Immature natural killer cell (primary cell): ENCODE measurements at regions not wholly inside any gene's neighbourhood (a gene's known extent, or its start where the extent isn't known, plus 50 kb on each side); places are given as distances from the start of the nearest gene placed in this dataset.
"Not testable (repeated sequence)": the region's sequence is repeated elsewhere in the genome, so short reads cannot be mapped to it uniquely, and the experiment has no call there.

Experiments
- DNase-seq, 3 donors: peaks; one replicate each; pipeline ENCODE4 v3.0.0; 2022; ENCODE audit warnings: mixed read lengths in 1 of 3
- H3K27ac Mint-ChIP-seq, 6 donors: one replicate each; pipeline ENCODE4 v1.8.0; 2020; ENCODE audit warnings: mixed read lengths in 6 of 6, mild to moderate bottlenecking in 5 of 6, inconsistent platforms in 4 of 6, moderate library complexity in 3 of 6
- H3K27me3 Mint-ChIP-seq, 3 donors: one replicate each; pipeline ENCODE4 v1.8.0; 2020 to 2021; ENCODE audit warnings: low read depth in 3 of 3, mild to moderate bottlenecking in 3 of 3, mixed read lengths in 3 of 3, moderate library complexity in 3 of 3, inconsistent platforms in 1 of 3
- H3K36me3 Mint-ChIP-seq, 3 donors: one replicate each; pipeline ENCODE4 v1.8.0; 2020; ENCODE audit warnings: mixed read lengths in 3 of 3, inconsistent platforms in 2 of 3, mild to moderate bottlenecking in 2 of 3
- H3K4me1 Mint-ChIP-seq, 2 donors: one replicate each; pipeline ENCODE4 v1.8.0; 2020; ENCODE audit warnings: inconsistent platforms in 2 of 2, mild to moderate bottlenecking in 2 of 2, mixed read lengths in 2 of 2, moderate library complexity in 1 of 2
- H3K4me3 Mint-ChIP-seq, 5 donors: one replicate each; pipeline ENCODE4 v1.8.0; 2020; ENCODE audit warnings: mild to moderate bottlenecking in 5 of 5, mixed read lengths in 5 of 5, inconsistent platforms in 3 of 5, moderate library complexity in 3 of 5
- H3K9me3 Mint-ChIP-seq, 6 donors: one replicate each; pipeline ENCODE4 v1.8.0; 2020; ENCODE audit warnings: mild to moderate bottlenecking in 6 of 6, mixed read lengths in 6 of 6, inconsistent platforms in 4 of 6, moderate library complexity in 3 of 6

DNA sequence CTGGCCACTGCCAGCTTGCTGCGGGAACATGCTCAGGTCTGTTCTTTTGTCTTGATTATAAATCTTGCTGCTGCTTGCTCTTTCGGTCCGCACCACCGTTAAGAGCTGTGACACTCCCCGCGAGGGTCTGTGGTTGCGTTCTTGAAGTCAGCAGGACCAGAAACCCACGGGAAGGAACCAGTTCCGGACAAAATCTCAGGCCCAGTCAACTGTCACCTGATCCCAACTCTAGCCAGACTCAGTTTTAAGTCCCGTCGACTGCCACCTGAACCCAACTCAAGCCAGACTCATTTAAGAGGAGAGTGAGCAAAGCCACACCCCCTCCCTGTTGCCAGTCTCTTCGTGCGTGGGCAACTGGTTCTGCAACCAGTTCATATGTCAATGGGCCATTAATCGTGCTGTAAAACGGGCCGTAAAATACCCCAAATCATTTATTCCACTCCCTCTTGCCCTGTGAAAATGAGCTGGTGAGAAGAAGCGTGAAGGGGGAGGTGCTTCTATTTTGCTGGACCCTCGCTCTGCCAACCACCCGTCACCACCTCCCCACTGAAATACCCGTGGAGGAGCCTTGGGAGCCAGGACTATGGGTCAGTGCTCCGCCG is 224.3 kb downstream of the NDUFA10 start:
- H3K4me1 Mint-ChIP-seq: no peaks in the 10 kb centered on the region
- no peaks in the 10 kb centered on the region for H3K36me3 Mint-ChIP-seq
- H3K27ac Mint-ChIP-seq: no peak overlapping the region
- DNase-seq: no peak
- H3K4me3 Mint-ChIP-seq: no peak overlapping the region
- peaks cover 4 to 10% (median 9%) of the 10 kb centered on the region in 3 donors for H3K27me3 Mint-ChIP-seq
- no peaks in the 10 kb centered on the region for H3K9me3 Mint-ChIP-seq

DNA sequence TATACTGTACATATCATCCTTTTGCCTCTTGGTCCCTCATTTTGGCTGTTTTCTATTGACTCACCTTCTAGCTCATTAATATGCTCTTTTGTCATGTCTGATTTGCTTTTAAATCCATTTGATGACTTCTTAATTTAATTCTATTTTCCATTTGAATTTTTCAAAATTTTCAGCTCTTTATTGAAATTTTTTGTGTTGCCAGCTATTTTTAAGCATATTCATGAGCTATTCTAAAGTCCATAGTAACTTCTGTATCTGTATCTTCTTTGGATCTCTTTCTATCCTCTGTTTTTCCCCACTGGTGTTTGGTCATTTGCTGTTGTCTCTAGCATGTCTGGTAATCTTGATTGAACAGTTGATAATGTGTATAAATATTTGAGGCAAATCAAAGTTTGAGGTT is 227.8 kb downstream of the NDUFA10 start:
- no peak overlapping the region for H3K27ac Mint-ChIP-seq
- H3K4me3 Mint-ChIP-seq: no peak overlapping the region
- no peaks in the 10 kb centered on the region for H3K9me3 Mint-ChIP-seq
- no peak for DNase-seq
- H3K36me3 Mint-ChIP-seq: no peaks in the 10 kb centered on the region
- H3K4me1 Mint-ChIP-seq: no peaks in the 10 kb centered on the region
- H3K27me3 Mint-ChIP-seq: peaks cover 3 to 7% (median 6%) of the 10 kb centered on the region in 3 donors

DNA sequence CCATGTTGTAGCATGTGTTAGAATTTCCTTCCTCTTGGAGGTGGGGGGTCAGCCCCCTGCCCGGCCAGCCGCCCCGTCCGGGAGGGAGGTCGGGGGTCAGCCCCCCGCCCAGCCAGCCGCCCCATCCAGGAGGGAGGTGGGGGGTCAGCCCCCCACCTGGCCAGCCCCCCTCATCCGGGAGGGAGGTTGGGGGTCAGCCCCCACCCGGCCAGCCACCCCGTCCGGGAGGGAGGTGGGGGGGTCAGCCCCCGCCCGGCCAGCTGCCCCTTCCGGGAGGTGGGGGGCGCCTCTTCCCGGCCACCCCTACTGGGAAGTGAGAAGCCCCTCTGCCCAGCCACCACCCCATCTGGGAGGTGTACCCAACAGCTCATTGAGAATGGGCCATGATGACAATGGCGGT is 229.4 kb downstream of the NDUFA10 start:
- H3K9me3 Mint-ChIP-seq, H3K36me3 Mint-ChIP-seq, H3K27ac Mint-ChIP-seq, H3K27me3 Mint-ChIP-seq, DNase-seq, H3K4me1 Mint-ChIP-seq, H3K4me3 Mint-ChIP-seq: not testable (repeated sequence)

DNA sequence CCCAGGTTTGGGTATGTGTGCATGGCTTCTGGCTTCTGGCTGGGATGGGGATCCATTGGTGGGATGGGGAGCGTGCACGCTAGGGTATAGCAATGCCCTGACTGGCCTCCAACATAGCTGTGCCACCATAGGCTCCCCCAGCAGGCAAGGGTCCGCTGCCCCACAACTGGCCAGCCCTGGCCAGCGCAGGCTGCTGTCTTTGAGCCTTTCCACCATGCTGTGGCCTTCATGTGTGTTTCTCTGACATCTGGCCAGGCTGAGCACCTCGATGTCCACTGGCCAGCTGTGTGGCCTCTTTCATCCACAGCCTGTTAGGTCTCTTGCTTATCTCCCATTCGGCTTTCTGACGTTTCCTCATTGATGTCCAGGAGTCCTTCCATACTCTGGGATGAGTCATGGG is 231.3 kb downstream of the NDUFA10 start:
- Mint-ChIP-seq H3K4me3 (no peak overlapping the region), H3K36me3 (no peaks in the 10 kb centered on the region), H3K9me3 (no peaks in the 10 kb centered on the region), H3K4me1 (no peaks in the 10 kb centered on the region), H3K27me3 (peaks cover 0 to 3% (median 2%) of the 10 kb centered on the region in 3 donors), H3K27ac (no peak overlapping the region)
- DNase-seq: no peak

DNA sequence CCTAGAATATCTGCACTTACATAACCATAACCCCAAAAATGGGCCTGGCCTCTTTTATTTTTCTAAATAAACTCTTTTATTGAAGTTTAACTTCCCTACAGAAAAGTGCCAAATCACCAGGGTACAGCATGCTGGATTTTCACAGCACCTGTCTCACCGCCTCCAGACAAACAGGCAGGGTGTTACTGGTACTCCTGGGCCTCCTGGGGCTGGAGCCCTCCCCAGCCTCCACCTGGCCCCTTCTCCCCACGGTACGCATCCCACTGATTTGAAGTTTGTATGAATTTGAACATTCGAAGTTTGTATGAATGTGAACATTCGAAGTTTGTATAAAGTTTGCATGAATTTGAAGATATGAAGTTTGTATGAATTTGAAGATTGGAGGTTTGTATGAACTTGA is 232.1 kb downstream of the NDUFA10 start:
- no peak overlapping the region for H3K4me3 Mint-ChIP-seq
- no peaks in the 10 kb centered on the region for H3K36me3 Mint-ChIP-seq
- no peak for DNase-seq
- H3K27ac Mint-ChIP-seq: no peak overlapping the region
- no peaks in the 10 kb centered on the region for H3K9me3 Mint-ChIP-seq
- no peaks in the 10 kb centered on the region for H3K4me1 Mint-ChIP-seq
- H3K27me3 Mint-ChIP-seq: peaks cover 0 to 2% (median 0%) of the 10 kb centered on the region in 3 donors

DNA sequence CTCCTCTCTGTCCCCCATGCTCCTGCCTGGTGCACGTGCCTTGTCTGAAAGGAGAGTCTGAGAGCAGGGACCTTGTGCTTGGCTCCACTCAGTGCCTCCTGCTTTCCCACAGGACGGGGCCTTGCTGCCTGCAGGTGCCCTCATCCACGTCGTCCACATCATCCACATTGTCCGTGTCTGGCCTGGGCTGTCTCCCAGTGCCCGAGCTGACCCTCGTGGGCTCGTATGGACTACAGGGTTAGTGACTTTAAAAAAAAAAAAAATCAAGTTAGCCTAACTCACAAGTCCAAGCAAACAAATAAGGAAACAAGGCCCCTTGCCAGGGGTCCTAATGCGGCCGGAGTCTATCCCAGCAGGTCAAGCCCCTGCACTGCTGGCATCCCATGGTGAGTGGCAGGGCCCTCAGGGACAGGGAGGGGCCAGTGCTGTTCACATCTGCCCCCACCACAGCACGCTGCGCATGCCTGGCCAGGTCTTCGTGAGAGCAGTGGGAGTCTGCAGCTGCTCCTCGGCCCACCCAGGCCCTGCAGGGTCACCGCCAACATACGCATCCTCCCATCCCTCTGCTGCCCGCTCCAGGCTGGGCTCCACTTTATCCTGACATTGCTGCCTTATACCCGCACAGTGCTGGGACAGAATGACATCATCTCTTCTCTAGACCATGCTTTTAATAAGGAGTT is 232.6 kb downstream of the NDUFA10 start:
- H3K27me3 Mint-ChIP-seq: peaks cover 0 to 2% (median 0%) of the 10 kb centered on the region in 3 donors
- H3K4me3 Mint-ChIP-seq: no peak overlapping the region
- no peaks in the 10 kb centered on the region for H3K36me3 Mint-ChIP-seq
- DNase-seq: no peak
- no peaks in the 10 kb centered on the region for H3K4me1 Mint-ChIP-seq
- no peak overlapping the region for H3K27ac Mint-ChIP-seq
- H3K9me3 Mint-ChIP-seq: no peaks in the 10 kb centered on the region

DNA sequence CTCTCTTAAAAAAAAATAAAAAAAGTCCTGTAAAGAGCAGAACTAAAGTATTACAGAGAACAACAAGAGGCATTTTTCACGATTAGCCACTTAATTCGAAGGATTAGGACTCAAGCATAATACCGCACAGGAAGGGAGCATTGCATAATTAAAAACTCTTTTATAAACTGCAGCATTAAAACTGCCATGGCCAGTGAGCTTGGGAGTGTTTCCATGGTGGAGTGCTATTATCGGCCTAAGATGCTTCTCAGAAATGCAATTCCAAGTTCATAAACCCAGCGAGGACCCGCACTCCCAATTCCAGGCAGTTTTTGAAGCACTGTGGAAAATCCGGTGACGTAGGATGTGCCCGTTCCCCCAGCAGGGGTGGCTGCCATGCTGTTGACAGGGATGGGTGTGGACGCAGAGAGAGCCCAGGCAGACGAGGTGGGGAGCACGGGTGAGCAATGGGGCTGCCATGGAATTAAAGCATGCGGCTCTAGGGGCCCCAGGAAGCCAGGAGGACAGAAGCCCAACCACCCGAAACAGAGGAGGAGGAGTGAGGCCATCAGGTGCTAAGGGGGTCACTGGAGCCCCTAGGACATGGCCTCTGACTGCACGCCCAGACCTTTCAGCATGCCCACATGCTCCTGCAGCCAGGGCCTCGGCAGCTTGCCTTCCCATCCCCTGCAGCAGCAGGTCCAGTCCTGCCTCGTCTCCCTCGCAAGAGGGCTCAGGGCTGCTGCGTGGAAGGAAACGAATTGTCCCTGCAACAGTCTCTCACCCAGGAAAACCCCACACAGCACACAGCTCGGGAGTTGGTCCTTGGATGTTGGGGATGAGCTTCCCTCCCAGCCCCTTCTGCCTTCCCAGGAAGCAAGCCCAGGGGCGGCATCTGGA is 233.4 kb downstream of the NDUFA10 start:
- no peak for DNase-seq
- Mint-ChIP-seq H3K4me1 (no peaks in the 10 kb centered on the region), H3K27ac (no peak overlapping the region), H3K27me3 (no peaks in the 10 kb centered on the region), H3K9me3 (no peaks in the 10 kb centered on the region), H3K36me3 (no peaks in the 10 kb centered on the region), H3K4me3 (no peak overlapping the region)

DNA sequence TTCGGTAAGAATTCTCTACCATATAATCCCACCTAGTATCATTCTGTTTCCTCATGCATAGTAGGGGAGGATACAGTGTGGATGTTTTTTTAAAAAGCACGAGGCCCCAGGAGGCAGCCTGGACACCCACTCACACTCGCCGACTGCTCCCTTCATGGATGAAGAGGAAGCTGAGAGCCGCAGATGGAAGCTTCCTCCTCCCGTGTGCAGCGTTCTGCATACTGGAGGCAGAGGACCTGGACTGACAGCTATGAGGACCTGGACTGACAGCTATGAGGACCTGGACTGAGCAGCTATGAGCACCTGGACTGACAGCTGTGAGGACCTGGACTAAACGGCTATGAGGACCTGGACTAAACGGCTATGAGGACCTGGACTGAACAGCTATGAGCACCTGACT is 234.4 kb downstream of the NDUFA10 start:
- no peak overlapping the region for H3K4me3 Mint-ChIP-seq
- H3K9me3 Mint-ChIP-seq: peaks cover 0 to 2% (median 0%) of the 10 kb centered on the region in 6 donors
- H3K27me3 Mint-ChIP-seq: no peaks in the 10 kb centered on the region
- H3K27ac Mint-ChIP-seq: no peak overlapping the region
- H3K36me3 Mint-ChIP-seq: no peaks in the 10 kb centered on the region
- H3K4me1 Mint-ChIP-seq: no peaks in the 10 kb centered on the region
- no peak for DNase-seq

DNA sequence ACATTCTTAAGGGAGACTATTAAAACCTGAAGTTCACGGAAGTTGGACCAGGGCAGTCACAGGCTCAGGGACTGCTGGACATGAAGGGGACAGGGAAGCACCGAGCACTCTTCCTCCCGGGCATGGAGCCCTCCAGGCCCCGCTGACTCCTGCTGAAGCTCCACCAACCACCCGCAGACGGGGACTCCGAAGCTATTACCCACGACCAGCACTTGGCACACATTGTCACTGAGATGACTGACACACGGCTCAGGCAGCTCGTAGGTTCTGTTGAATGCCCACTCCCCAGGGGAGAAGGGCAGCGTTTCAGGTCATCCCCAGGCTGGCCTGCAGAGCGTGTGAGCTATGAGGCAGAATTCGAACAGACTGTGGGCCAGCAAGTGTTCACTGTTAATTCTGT is 234.8 kb downstream of the NDUFA10 start:
- Mint-ChIP-seq H3K36me3 (no peaks in the 10 kb centered on the region), H3K27me3 (no peaks in the 10 kb centered on the region), H3K27ac (no peak overlapping the region), H3K4me1 (no peaks in the 10 kb centered on the region), H3K4me3 (no peak overlapping the region), H3K9me3 (peaks cover 0 to 2% (median 0%) of the 10 kb centered on the region in 6 donors)
- no peak for DNase-seq

DNA sequence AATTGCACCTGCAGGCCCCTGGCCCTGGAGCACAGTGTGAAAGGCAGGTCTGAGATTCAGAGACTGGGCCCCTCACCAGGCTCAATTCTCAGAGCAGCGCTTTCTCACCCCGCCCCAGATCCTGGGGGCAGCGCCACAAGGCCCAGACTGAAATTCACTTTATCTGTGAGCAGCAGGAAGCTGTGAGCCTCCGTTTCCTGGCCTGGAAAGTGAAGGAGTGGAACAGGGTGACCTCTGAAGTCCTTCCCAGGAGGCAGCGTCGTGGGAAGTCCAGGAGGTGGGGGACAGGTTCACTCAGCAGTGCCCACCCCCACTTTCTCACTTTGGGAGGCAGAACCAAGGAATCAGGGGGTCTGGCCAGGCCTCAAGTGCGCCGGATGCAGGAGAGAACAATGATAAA is 235.4 kb downstream of the NDUFA10 start:
- no peak overlapping the region for H3K4me3 Mint-ChIP-seq
- H3K27me3 Mint-ChIP-seq: peaks cover 0 to 2% (median 0%) of the 10 kb centered on the region in 3 donors
- H3K27ac Mint-ChIP-seq: no peak overlapping the region
- H3K9me3 Mint-ChIP-seq: peaks cover 0 to 3% (median 0%) of the 10 kb centered on the region in 6 donors
- no peaks in the 10 kb centered on the region for H3K36me3 Mint-ChIP-seq
- no peak for DNase-seq
- H3K4me1 Mint-ChIP-seq: no peaks in the 10 kb centered on the region

DNA sequence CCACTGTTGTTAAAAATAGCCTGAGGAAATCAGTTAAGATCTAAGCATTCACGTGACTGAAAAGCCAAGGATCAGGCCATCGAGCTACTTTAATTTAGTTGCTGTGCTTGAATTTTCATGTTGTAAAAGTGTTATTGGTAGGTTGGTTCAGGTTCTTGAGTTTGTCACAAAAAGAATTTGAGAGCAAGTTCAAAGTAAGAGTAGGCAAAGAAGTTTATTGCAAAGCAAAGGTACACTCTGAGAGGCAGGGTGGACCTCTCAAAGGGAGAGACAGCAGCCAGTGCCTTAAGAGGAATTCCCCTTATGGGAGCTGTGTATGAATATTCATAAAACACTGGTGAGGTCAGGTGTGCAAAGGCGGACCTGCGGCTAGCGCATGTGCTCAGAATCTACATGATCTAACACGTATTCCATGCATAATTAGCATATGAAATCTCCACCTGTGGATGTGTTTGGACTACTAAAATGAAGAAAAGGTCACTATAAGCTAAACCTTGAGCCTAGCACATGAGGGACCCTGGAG is 236.5 kb downstream of the NDUFA10 start:
- Mint-ChIP-seq H3K9me3 (peaks cover 0 to 3% (median 0%) of the 10 kb centered on the region in 6 donors), H3K36me3 (no peaks in the 10 kb centered on the region), H3K27ac (no peak overlapping the region), H3K4me1 (no peaks in the 10 kb centered on the region), H3K4me3 (no peak overlapping the region), H3K27me3 (peaks cover 0 to 5% (median 4%) of the 10 kb centered on the region in 3 donors)
- DNase-seq: no peak

DNA sequence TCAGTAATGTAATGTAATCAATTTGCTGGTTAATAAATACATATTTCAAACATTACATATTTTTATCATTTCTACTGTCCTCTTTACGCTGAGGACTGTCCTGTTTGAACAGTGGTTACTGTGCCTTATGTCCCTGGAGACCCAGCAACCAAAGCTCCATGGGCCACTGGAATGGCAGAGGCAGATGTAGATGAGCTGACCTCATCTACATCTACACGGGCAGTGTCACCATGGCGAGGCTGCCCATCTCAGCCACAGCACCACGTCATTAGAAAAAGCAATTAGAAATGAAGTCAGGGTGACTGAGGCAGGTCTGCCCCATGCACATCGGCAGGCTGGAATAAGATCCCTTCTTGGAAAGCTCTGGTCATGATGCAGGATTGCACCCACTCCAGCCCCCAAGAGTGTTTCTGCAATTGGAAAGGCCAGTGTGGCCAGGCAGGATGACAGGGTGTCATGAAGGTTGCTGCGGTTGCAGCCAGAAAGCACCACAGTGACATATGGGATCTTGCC is 237.5 kb downstream of the NDUFA10 start:
- no peak for DNase-seq
- H3K4me3 Mint-ChIP-seq: no peak overlapping the region
- peaks cover 0 to 12% (median 4%) of the 10 kb centered on the region in 3 donors for H3K27me3 Mint-ChIP-seq
- H3K4me1 Mint-ChIP-seq: no peaks in the 10 kb centered on the region
- no peaks in the 10 kb centered on the region for H3K36me3 Mint-ChIP-seq
- peaks cover 0 to 3% (median 0%) of the 10 kb centered on the region in 6 donors for H3K9me3 Mint-ChIP-seq
- no peak overlapping the region for H3K27ac Mint-ChIP-seq

DNA sequence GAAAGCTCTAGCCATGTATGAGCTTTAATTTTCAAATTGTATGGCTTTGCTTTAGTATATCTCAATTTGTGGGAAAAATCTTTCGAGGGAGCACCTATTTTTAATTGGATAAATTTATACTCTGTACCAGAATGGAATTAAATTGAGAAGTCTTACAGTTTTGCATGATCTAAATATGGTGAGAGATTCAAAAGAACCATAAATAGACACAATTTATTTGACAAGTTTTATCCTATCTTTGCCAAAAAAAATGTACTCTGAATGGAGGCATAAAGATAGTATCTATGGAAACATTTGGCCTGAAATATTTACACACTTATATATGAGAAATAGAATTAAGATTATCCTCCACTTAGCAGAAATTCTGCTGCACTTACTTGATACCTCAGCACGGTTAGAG is 238.4 kb downstream of the NDUFA10 start:
- H3K27ac Mint-ChIP-seq: no peak overlapping the region
- H3K4me3 Mint-ChIP-seq: no peak overlapping the region
- peaks cover 0 to 12% (median 5%) of the 10 kb centered on the region in 3 donors for H3K27me3 Mint-ChIP-seq
- peaks cover 0 to 3% (median 0%) of the 10 kb centered on the region in 6 donors for H3K9me3 Mint-ChIP-seq
- DNase-seq: no peak
- no peaks in the 10 kb centered on the region for H3K36me3 Mint-ChIP-seq
- no peaks in the 10 kb centered on the region for H3K4me1 Mint-ChIP-seq

DNA sequence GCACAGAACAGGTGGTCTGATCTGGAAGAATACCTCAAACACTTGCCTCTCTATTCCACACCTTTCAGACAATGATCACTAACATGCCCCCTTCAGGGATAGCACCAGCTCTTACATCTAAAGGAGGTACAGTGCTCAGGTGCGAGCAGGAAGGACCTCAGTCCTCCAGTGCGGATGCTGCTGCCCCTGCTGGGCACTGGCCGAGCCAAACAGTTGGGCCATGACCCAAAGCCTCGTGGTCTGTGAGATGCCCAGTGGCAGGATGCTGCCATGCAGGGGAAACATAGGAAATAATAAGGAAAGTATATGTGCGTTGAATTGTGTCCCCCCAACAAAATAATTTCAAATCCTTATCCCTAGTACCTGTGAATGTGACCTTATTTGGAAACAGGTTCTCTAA is 243.7 kb downstream of the NDUFA10 start:
- H3K4me3 Mint-ChIP-seq: no peak overlapping the region
- peaks cover 0 to 3% (median 0%) of the 10 kb centered on the region in 6 donors for H3K9me3 Mint-ChIP-seq
- no peak for DNase-seq

More for the DNA sequence above, 243.7 kb downstream of the NDUFA10 start:
- Mint-ChIP-seq H3K36me3 (peaks cover 0 to 4% (median 0%) of the 10 kb centered on the region in 3 donors), H3K27me3 (peaks cover 0 to 31% (median 8%) of the 10 kb centered on the region in 3 donors), H3K4me1 (no peaks in the 10 kb centered on the region), H3K27ac (no peak overlapping the region)
